GM12874 (cell line): ENCODE measurements at regions not wholly inside any gene's neighbourhood (a gene's known extent, or its start where the extent isn't known, plus 50 kb on each side); places are given as distances from the start of the nearest gene placed in this dataset.

Experiments used
- CTCF ChIP-seq: IDR thresholded peaks from 2 replicates; pipeline ENCODE4 v1.5.1; 2011; ENCODE audit warnings: low read depth, mild to moderate bottlenecking, control low read depth, low read length, moderate library complexity; ENCODE audit not compliant: insufficient read depth

GRCh38 chr5:103772248-103772647, 209.7 kb upstream of the NUDT12 start:
- no peak for TF ChIP-seq CTCF

GRCh38 chr5:103764403-103764802, 201.8 kb upstream of the NUDT12 start:
- no peak for TF ChIP-seq CTCF

- no peak for TF ChIP-seq CTCF
These were observed 196.4 kb upstream of the NUDT12 start for GRCh38 chr5:103758996-103759395.

- TF ChIP-seq CTCF: no peak
These were observed 193.4 kb upstream of the NUDT12 start for GRCh38 chr5:103755974-103756373.

- no peak for TF ChIP-seq CTCF
These were observed 182.9 kb upstream of the NUDT12 start for GRCh38 chr5:103745353-103746065.

- no peak for TF ChIP-seq CTCF
These were observed 181.6 kb upstream of the NUDT12 start for GRCh38 chr5:103744159-103744558.

GRCh38 chr5:103743421-103743820, 180.8 kb upstream of the NUDT12 start:
- TF ChIP-seq CTCF: no peak
